H9 (cell line): ENCODE measurements at regions not wholly inside any gene's neighbourhood (a gene's known extent, or its start where the extent isn't known, plus 50 kb on each side); places are given as distances from the start of the nearest gene placed in this dataset.

Source experiments
- DNase-seq: peaks from one replicate; pipeline ENCODE4 v3.0.0-alpha.2; 2017
- H2AFZ ChIP-seq: one replicate; pipeline ENCODE4 v1.6.1; 2013; ENCODE audit warnings: mild to moderate bottlenecking, low read length, control low read depth, moderate library complexity
- H2AK5ac ChIP-seq: 2 replicates; pipeline ENCODE4 v1.6.1; 2013; ENCODE audit warnings: low read length, control low read depth, mixed read lengths; ENCODE audit not compliant: insufficient read length
- H2BK120ac ChIP-seq: one replicate; pipeline ENCODE4 v1.6.1; 2013; ENCODE audit warnings: low read depth, mild to moderate bottlenecking, low read length, control low read depth, inconsistent platforms; ENCODE audit not compliant: poor library complexity, severe bottlenecking
- H2BK12ac ChIP-seq: 2 replicates; pipeline ENCODE4 v1.6.1; 2013; ENCODE audit warnings: low read length, control low read depth, mixed read lengths, low read depth; ENCODE audit not compliant: insufficient read length
- H2BK15ac ChIP-seq: 2 replicates; pipeline ENCODE4 v1.6.1; 2013; ENCODE audit warnings: low read depth, low read length, control low read depth
- H2BK20ac ChIP-seq: one replicate; pipeline ENCODE4 v1.6.1; 2013; ENCODE audit warnings: low read depth, mild to moderate bottlenecking, low read length, control low read depth, inconsistent platforms; ENCODE audit not compliant: poor library complexity, severe bottlenecking
- H2BK5ac ChIP-seq: 2 replicates; pipeline ENCODE4 v1.6.1; 2013; ENCODE audit warnings: low read length, control low read depth, mixed read lengths; ENCODE audit not compliant: insufficient read length
- H3K14ac ChIP-seq: 2 replicates; pipeline ENCODE4 v1.6.1; 2013; ENCODE audit warnings: low read length, control low read depth; ENCODE audit not compliant: insufficient read depth
- H3K18ac ChIP-seq: 2 replicates; pipeline ENCODE4 v1.6.1; 2013; ENCODE audit warnings: low read depth, mild to moderate bottlenecking, mixed read lengths, low read length, control low read depth; ENCODE audit not compliant: insufficient read length
- H3K23ac ChIP-seq: 2 replicates; pipeline ENCODE4 v1.6.1; 2013; ENCODE audit warnings: low read length, control low read depth, mixed read lengths, low read depth; ENCODE audit not compliant: insufficient read length
- H3K23me2 ChIP-seq: 2 replicates; pipeline ENCODE4 v1.6.1; 2013; ENCODE audit warnings: low read depth, mild to moderate bottlenecking, mixed read lengths, low read length, control low read depth; ENCODE audit not compliant: insufficient read length, poor library complexity, severe bottlenecking
- H3K27ac ChIP-seq: 2 replicates; pipeline ENCODE4 v1.5.1; 2013; ENCODE audit warnings: low read length, control low read depth, mixed read lengths, low read depth; ENCODE audit not compliant: insufficient read length
- H3K27me3 ChIP-seq: 2 replicates; pipeline ENCODE4 v1.6.1; 2013; ENCODE audit warnings: low read length, control low read depth, inconsistent platforms; ENCODE audit not compliant: insufficient read depth
- H3K4ac ChIP-seq: 2 replicates; pipeline ENCODE4 v1.6.1; 2013; ENCODE audit warnings: low read depth, mild to moderate bottlenecking, control low read depth, inconsistent platforms, low read length, moderate library complexity
- H3K4me1 ChIP-seq: 2 replicates; pipeline ENCODE4 v1.6.1; 2013; ENCODE audit warnings: low read length, control low read depth, inconsistent platforms; ENCODE audit not compliant: insufficient read depth
- H3K4me2 ChIP-seq: 2 replicates; pipeline ENCODE4 v1.6.1; 2013; ENCODE audit warnings: low read length, control low read depth, mixed read lengths; ENCODE audit not compliant: insufficient read length, insufficient read depth
- H3K56ac ChIP-seq: 2 replicates; pipeline ENCODE4 v1.6.1; 2013; ENCODE audit warnings: low read depth, mild to moderate bottlenecking, mixed read lengths, low read length, control low read depth; ENCODE audit not compliant: insufficient read length
- H3K79me1 ChIP-seq: 2 replicates; pipeline ENCODE4 v1.6.1; 2013; ENCODE audit warnings: low read depth, mild to moderate bottlenecking, moderate library complexity, low read length, control low read depth, inconsistent platforms; ENCODE audit not compliant: insufficient read depth, poor library complexity, severe bottlenecking
- H3K79me2 ChIP-seq: 2 replicates; pipeline ENCODE4 v1.6.1; 2013; ENCODE audit warnings: low read length, control low read depth, inconsistent platforms; ENCODE audit not compliant: insufficient read depth
- H3K9ac ChIP-seq: 2 replicates; pipeline ENCODE4 v1.6.1; 2013; ENCODE audit warnings: low read length, control low read depth, mixed read lengths; ENCODE audit not compliant: insufficient read length; ENCODE audit errors: extremely low read depth
- H3K9me3 ChIP-seq: one replicate; pipeline ENCODE4 v1.6.1; 2013; ENCODE audit warnings: low read depth, low read length, inconsistent platforms; ENCODE audit not compliant: control insufficient read depth
- H3T11ph ChIP-seq: one replicate; pipeline ENCODE4 v1.6.1; 2013; ENCODE audit warnings: mild to moderate bottlenecking, low read length, control low read depth, inconsistent platforms
- H4K20me1 ChIP-seq: one replicate; pipeline ENCODE4 v1.6.1; 2013; ENCODE audit not compliant: control insufficient read depth, insufficient read length, insufficient read depth
- H4K5ac ChIP-seq: 2 replicates; pipeline ENCODE4 v1.6.1; 2013; ENCODE audit warnings: low read depth, mild to moderate bottlenecking, mixed read lengths, low read length, control low read depth; ENCODE audit not compliant: insufficient read length
- H4K8ac ChIP-seq: replicated peaks from 2 replicates; pipeline ENCODE4 v1.6.1; 2013; ENCODE audit warnings: low read length, control low read depth, mixed read lengths, low read depth; ENCODE audit not compliant: insufficient read length
- H4K91ac ChIP-seq: 2 replicates; pipeline ENCODE4 v1.6.1; 2013; ENCODE audit warnings: low read depth, mild to moderate bottlenecking, moderate library complexity, mixed read lengths, low read length, control low read depth; ENCODE audit not compliant: insufficient read length
- H3K27ac Mint-ChIP-seq, 3 experiments: 2 replicates in 2 of 3; 3 replicates in 1 of 3; pipeline ENCODE4 v1.8.0; 2020 to 2021; ENCODE audit warnings: mixed read lengths in 3 of 3, mild to moderate bottlenecking in 1 of 3, moderate library complexity in 1 of 3
- H3K27me3 Mint-ChIP-seq: 2 replicates; pipeline ENCODE4 v1.8.0; 2021; ENCODE audit warnings: low read depth, mild to moderate bottlenecking, moderate library complexity, mixed read lengths
- H3K36me3 Mint-ChIP-seq, 3 experiments: 2 replicates in 2 of 3; 3 replicates in 1 of 3; pipeline ENCODE4 v1.8.0; 2020 to 2021; ENCODE audit warnings: low read depth in 3 of 3, mixed read lengths in 3 of 3; ENCODE audit not compliant: insufficient read depth in 1 of 3
- H3K4me1 Mint-ChIP-seq, 2 experiments: 2 replicates each; pipeline ENCODE4 v1.8.0; 2020; ENCODE audit warnings: mixed read lengths in 2 of 2
- H3K4me3 Mint-ChIP-seq, 2 experiments: 2 replicates in 1 of 2; 3 replicates in 1 of 2; pipeline ENCODE4 v1.8.0; 2020 to 2021; ENCODE audit warnings: mild to moderate bottlenecking in 2 of 2, mixed read lengths in 2 of 2, moderate library complexity in 1 of 2
- H3K9me3 Mint-ChIP-seq, 2 experiments: 2 replicates in 1 of 2; 3 replicates in 1 of 2; pipeline ENCODE4 v1.8.0; 2020; ENCODE audit warnings: mild to moderate bottlenecking in 2 of 2, mixed read lengths in 2 of 2, moderate library complexity in 1 of 2
- WGBS: extraction: QIAGEN DNeasy Blood & Tissue Kit; methylation state at CpG from one replicate; pipeline ENCODE4 v1.1.7; 2013; ENCODE audit warnings: missing lambda C conversion rate, low lambda C conversion rate, mixed read lengths; ENCODE audit not compliant: insufficient read length; ENCODE audit errors: extremely low coverage; 5-methylcytosine and 5-hydroxymethylcytosine counted together
- TF ChIP-seq, protein P1 (sequence below): fragments of 200-600 bp; sonication (generic); conservative IDR thresholded peaks from 3 replicates; pipeline ENCODE4 v1.8.0; 2021; ENCODE audit warnings: antibody characterized with exemption, mild to moderate bottlenecking

DNA sequence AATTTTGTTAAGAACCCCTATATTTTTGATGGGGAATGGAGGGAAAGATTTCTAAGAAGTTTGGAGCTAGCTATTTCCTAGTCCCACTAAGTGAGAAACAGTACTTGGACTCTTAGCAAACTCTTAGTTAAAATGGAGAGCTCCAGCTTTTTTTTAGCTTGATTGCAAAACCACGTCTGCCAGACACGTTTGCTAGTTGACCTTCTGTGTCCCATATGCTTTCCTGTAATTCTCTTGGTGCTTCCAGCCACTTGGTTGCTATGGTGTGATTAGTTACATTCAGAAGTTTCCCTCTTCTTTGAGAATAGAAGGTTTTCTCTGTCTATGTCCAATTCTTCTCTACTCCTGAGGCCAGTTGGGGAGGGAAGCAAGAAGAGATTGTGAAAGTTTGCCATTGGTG, 417.0 kb upstream of the TLE4 start:
- WGBS: no CpG with 5 or more reads among the region's 2 CpGs
- Mint-ChIP-seq H3K36me3 (no peaks in the 10 kb centered on the region), H3K4me1 (no peaks in the 10 kb centered on the region), H3K9me3 (no peaks in the 10 kb centered on the region), H3K27me3 (no peaks in the 10 kb centered on the region; the same call in 1 of the 2 replicates), H3K4me3 (no peak overlapping the region), H3K27ac (no peak overlapping the region)
- H4K20me1 ChIP-seq: no peaks in the 10 kb centered on the region
- H3K14ac ChIP-seq: no peak overlapping the region
- H2AK5ac ChIP-seq: no peak overlapping the region
- H3T11ph ChIP-seq: no peak overlapping the region
- H3K9me3 ChIP-seq: no peaks in the 10 kb centered on the region
- H4K5ac ChIP-seq: no peak overlapping the region
- no peaks in the 10 kb centered on the region for H3K79me2 ChIP-seq
- no peak overlapping the region for H4K8ac ChIP-seq
- no peak overlapping the region for H4K91ac ChIP-seq
- no peak overlapping the region for H2BK20ac ChIP-seq
- H3K4ac ChIP-seq: no peak overlapping the region
- H2BK15ac ChIP-seq: no peak overlapping the region
- no peaks in the 10 kb centered on the region for H3K4me1 ChIP-seq
- no peaks in the 10 kb centered on the region for H3K23me2 ChIP-seq
- no peak overlapping the region for H3K23ac ChIP-seq
- H3K9ac ChIP-seq: no peak overlapping the region
- no peak overlapping the region for H2BK5ac ChIP-seq
- no peak for DNase-seq
- H2BK12ac ChIP-seq: no peak overlapping the region
- no peak overlapping the region for H3K27ac ChIP-seq
- no peak overlapping the region for H2BK120ac ChIP-seq
- TF ChIP-seq, protein P1, sequence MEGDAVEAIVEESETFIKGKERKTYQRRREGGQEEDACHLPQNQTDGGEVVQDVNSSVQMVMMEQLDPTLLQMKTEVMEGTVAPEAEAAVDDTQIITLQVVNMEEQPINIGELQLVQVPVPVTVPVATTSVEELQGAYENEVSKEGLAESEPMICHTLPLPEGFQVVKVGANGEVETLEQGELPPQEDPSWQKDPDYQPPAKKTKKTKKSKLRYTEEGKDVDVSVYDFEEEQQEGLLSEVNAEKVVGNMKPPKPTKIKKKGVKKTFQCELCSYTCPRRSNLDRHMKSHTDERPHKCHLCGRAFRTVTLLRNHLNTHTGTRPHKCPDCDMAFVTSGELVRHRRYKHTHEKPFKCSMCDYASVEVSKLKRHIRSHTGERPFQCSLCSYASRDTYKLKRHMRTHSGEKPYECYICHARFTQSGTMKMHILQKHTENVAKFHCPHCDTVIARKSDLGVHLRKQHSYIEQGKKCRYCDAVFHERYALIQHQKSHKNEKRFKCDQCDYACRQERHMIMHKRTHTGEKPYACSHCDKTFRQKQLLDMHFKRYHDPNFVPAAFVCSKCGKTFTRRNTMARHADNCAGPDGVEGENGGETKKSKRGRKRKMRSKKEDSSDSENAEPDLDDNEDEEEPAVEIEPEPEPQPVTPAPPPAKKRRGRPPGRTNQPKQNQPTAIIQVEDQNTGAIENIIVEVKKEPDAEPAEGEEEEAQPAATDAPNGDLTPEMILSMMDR: no peak
- H3K56ac ChIP-seq: no peak overlapping the region
- no peaks in the 10 kb centered on the region for H3K27me3 ChIP-seq
- H3K18ac ChIP-seq: no peak overlapping the region
- H3K4me2 ChIP-seq: no peak overlapping the region
- H2AFZ ChIP-seq: no peak overlapping the region
- no peaks in the 10 kb centered on the region for H3K79me1 ChIP-seq
